IPS-11a (cell line): ENCODE measurements at regions not wholly inside any gene's neighbourhood (a gene's known extent, or its start where the extent isn't known, plus 50 kb on each side); places are given as distances from the start of the nearest gene placed in this dataset.

Source experiments
- H3K4me3 ChIP-seq: one replicate; pipeline ENCODE4 v1.5.1; 2013; ENCODE audit warnings: low read depth, low read length, control low read depth

DNA sequence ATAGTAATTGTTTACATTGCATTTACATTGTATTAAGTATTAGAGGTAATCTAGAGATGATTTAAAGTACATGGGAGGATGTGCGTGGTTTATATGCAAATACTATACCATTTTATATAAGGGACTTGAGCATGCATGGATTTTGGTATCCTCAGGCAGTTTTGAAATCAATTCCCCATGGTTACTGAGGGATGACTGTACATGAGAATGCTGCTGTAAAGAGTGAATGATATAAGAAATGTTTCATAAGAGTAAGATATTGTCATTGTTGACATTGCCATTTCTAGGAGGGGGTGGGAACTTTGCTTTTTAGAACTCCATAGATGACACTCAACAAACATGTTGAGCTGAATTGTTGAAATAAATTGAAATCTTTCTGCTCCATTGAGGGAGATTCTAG, 185.0 kb downstream of the SEMA6A start:
- H3K4me3 ChIP-seq = no peak overlapping the region

DNA sequence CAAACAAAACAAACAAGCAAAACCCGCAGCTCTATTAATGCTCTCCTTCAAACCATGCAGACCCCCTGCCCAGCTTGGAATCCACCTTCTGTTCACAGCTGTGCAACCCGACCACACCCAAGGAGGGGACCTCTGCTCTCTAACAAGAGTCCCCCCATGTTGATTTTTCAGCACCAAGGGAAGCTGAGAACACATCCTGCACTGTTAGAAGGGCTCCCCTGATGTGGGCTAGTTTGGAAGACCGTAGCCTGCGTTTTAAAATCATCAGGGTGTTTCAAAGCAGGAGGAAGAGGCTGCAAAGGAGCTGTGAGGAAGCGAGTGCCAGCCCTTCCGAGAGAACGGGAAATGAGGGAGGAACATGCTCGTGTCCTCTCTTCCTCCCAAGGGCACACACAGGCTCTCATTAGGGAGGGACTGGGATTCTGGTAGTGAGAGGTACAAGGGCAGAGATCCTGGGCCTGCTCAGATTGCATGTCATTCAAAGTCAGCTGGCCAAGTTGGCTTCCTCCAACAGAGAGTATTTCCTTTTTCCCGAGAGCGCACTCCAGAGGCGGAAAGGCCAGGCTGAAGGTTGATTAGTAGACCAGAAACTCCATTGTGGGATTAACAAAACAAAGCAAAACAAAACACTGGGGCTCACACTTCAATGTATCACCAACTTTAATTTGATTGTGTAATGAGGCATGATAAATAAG, 185.9 kb downstream of the SEMA6A start:
- H3K4me3 ChIP-seq = no peak overlapping the region

DNA sequence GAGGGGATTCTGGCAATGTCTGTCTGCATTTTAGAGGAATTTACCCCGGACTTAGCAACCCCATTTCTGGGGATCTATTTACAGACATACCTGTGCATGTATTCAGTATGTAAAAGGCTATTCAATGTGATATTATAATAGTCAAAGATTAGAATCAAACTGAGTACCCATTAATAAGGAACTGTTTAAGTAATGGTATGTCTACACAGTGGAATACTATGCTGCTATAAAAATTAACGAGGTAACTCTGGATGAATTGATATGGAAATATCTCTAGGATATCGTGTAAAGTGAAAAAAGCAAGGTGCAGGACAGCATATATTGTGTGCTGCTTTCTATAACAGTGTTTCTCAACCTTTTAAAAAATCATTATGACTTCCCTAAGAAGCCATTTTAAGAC, 186.9 kb downstream of the SEMA6A start:
- H3K4me3 ChIP-seq = no peak overlapping the region

DNA sequence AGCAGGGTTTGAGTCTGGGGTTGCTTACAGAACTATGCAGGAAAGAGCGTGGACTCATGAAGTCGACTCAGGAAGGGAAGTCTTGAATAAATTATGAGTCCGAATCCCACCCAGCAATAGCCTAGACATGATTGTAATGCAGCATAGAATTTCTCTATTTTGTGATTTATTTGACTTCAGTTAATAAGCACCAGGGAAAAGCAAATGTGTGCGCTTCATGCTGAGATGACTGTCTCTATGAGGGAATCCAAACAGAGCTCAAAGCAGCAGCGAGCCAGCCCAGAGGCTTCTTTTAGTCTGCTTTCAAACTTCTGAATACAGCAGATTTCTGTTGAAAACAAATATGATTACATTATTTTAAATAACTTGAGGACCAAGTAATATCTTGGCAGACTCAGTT, 188.0 kb downstream of the SEMA6A start:
- H3K4me3 ChIP-seq = no peak overlapping the region

DNA sequence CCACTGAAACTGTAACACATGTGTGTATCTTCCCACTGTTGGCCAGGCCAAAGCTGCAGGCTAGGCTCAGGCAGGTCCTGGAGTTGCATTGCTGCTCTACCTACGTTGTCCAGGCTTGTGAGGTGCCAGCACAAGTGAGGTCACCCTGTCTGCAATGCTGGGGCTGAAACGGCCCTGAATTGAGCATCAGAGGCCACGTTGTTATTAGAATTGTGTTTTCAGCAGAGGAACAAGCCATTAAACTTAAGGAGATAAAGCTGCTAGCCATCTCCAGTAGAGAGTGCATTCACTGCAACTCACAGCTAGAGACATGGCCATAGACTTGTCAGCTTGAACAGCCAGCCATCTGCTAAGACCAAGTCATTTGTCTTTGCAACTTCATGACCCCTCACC, 191.8 kb downstream of the SEMA6A start:
- no peak overlapping the region for H3K4me3 ChIP-seq

DNA sequence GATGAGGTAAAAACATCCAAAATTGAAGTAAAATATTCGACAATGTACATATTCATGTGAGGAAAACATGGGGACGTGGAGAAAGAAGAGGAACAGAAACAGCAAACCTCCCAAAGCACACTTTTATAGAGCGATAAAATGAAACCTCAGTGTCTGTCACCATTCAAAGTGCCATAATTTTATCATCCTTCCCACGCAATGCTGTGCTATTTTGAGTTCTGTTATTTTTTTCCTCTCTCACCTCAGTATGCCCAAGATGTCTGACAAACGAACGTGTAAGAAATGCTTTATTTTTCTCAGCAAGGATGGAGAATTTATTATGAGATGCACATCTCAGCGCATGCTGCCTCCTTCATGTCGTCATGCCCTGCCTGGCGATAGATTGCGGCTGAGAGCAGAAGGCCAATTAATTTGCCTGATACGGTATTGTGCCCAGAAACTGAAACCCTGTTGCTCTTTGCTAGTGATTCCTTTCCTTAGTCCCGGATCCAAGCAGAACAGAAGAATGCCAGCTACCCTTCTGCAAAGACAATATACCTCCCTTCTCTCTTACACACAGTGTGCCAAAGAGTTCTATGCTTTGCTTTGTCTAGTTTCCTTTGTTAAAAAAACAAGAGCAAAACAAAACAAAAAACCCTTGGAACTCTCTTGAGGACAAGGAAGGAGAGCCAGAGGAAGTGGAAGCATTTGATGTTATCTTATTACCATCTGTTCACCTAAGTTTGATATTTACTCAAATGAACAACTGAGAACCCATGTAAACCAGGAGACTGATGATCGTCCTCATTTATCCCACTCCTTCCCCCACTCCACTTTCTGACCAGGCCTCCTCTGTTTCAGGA, 192.4 kb downstream of the SEMA6A start:
- H3K4me3 ChIP-seq = no peak overlapping the region

DNA sequence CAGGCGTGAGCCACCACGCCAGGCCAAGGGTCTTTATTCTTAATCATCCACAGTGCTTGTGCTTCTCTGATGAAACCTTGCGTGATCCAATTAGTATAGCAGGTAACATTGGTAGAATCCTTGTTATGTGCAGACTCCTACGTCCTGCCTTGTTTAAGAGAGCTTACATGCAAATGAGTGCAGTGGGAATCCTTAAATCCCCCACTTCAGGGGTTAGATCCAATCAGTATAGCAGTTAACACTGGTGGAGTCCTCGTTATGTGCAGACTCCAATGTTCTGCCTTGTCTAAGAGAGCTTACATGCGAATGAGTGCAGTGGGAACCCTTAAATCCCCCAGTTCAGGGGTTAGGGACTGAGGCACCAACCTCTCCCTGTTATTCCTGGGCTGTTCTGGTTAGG, 193.4 kb downstream of the SEMA6A start:
- no peak overlapping the region for H3K4me3 ChIP-seq

DNA sequence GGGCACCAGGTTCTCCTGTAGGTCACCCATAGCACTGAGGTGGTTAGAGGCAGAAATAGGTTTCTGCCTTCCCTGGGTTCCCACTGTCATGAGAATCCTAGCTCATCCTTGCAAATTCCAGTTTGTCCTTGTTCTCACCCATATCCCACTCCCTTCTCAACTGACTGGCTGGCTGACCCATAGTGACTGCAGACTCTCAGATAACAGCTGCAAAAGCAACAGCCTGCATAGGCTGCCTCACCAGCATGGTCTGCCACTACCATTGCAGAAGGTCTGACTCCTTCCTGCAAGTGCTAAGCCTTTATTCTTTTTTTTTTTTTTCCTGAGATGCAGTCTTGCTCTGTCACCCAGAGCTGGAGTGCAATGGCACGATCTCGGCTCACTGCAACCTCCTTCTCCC, 194.0 kb downstream of the SEMA6A start:
- H3K4me3 ChIP-seq = no peak overlapping the region

DNA sequence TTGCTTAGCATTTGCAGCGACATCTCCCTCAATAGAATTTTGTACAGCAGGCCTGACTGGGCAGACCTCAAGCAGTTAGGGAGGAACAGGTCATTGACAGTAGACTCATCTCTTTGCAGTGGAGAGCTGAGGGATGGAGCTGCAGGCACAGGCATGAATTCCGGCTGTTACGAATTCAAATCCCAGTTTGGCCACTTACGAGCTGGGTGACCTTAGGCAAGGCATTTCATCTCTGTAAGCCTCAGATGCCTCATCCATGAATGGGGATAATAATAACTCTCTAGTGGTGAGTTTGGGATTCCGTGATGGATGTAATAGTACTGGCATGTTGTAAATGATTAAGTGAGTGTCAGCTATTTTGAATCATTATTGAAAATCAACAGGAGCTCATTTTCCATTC, 195.3 kb downstream of the SEMA6A start:
- H3K4me3 ChIP-seq = no peak overlapping the region

DNA sequence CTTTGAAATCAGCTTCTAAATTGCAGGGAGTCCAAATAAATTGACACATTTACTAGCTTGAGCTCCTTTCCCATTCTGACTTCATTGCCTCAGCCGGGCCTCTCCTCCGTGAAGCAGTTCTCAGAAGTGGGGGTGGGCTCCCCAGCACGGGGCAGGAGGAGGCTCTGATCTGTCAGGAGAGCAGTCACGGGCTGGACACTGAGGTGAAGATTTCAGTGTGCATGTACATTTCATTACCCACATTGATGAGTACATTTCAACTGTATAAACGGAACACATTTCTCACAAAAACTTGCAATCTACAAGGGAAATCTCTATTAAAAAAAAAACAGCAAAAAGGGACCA, 195.9 kb downstream of the SEMA6A start:
- H3K4me3 ChIP-seq = no peak overlapping the region

DNA sequence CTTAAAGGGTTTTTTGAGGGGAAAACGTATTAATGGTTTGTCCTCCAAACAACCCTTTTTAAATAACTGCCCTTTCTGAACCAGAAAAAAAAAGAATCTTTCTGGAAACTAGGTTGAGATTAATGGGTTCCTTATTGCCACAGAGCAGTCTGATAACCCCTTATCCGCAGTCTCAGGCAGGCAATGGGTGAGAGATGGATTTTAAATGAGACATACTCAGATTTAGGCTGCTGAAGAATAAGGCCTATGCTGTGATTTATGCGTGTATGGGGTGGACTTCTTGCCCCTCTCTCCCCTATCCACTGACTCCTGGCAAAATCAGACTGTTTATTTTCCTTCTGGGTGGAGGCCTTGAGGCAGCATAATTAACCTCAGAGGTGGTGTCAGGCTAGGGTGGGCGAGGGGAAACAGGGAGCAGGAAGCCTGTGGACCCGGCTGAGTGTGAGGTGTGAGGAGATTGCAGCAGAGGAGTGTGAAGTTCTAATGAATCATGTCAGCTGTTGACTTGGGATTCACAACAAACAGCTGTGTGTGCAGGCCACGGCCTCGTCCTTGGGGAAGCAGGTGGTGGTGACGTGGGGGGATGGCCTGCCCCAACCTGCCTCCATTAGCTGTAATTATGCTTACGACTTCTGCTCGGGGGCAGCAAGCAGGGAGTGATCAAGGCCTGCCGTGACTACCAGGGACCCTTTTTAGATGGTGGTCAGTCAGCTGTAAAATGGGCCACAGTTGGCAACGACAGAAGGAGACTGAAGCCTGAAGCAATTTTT, 196.4 kb downstream of the SEMA6A start:
- H3K4me3 ChIP-seq = no peak overlapping the region

DNA sequence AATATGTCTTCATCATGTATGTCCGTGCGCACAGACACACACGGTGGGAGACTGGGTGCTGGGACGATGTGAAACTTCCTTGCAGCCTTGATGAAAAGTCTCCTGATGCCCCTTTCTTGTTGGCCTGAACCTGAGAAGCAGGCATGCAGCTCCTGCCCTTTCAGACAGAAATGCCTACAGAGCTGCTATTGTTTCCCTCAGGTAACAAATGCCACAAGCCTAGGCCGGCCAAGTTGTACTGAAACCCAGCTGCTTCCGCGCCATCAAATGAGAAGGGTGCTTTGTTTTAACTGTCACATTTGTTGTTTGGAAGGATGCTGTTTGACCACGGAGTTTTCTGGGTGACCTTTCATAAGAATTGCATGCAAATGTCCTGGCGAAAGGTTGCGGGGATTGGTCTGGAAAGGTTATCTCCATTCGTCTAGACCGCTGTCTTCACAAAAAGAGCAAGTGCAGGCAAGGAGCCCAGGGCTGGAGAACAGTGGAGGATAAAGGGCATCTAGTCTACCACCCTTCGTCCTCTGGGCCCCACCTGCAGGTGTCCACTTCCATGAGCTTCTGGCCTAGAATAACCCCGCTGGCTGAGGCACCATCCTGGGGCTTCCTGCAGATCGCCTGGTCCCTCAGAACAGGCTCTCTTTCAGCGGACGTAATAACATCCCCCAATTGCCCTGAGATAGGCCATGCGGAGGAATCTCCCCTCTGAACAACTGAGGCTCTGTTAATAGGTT, 197.2 kb downstream of the SEMA6A start:
- no peak overlapping the region for H3K4me3 ChIP-seq

DNA sequence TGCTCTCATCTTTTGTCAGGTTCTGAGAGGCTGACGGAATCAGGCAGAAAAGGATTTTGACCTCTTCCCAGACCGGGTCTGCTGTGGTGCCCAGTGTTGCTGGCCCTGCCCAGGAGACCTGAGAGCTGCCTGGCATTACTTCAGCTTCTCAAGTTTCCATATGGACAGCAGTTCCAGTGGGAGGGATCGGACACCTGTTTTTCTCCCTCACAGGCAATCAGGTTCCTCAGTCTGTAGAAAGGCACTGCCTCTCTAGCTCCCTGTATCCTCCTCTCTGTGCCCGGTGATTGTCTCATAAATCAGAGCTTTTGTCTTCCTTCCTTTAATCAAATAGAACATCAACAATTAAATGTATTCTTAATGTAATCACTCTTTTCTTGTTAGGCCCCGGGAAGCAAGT, 198.7 kb downstream of the SEMA6A start:
- no peak overlapping the region for H3K4me3 ChIP-seq

DNA sequence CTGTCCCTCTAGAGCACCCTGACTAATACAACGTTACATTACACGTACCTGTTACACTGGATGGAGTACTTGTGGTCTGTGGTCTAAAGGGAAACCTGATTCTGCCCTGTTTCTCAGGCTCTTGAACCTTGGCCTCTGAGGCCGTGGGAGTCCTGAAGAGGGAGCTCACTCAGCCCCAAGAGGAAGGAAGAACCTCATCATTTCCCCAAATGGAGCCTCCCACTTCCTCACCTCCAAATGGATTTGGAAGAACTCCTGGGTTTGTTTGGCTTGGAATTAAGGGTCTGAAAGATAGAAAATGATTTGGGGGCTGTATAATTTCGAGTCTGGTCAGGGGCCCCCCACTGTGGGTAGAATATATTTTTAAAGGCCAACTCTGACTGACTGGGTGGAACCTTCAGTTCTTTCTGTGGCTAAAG, 200.2 kb downstream of the SEMA6A start:
- no peak overlapping the region for H3K4me3 ChIP-seq

DNA sequence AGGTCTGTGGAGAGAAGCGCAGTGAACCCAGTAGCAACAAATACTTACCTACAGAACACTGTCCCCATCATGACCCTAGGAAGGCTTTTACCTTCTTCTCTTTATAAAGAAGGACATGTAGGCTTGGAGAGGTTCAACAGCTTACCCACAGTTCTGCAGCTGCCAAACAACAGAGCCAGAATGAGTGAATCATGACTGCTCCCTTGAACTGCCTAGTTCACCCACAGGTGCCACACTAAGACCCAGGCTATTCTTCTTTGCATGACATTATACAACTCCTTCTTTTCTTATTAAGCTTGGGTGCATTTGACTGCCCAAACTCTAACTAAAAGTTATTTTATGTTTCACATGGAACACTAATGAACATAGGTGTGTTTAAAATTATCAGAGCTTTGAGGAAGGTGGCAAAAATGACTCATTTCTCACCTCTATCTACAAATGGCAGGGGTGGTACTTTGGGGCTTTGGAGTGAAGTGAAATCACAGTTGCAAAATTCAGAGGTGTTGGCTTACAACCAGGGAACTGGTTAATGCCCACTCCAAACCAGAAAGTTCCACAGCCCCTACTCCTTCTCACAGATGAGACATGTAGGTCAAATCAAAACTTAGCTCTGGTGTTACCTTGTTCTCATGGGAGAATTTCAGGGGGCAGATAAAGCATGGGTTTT, 201.6 kb downstream of the SEMA6A start:
- no peak overlapping the region for H3K4me3 ChIP-seq

DNA sequence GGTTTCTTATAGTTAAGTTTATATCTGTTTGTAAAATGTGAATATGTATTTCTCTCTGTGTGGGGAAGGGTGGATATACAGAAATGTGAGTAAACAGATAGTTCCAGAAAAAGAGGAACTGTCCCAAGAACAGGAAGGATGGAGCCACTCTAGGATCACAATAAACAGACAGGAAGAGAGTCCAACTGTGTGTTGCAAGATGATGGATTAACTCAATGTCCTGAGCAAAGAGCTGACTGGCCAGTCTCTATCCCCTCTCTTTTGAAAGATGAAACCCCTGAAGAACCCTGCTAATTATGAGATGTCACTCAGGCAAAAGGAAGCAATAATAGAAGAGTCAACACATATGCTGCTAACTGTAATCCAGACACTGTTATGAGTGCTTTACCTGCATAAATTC, 202.7 kb downstream of the SEMA6A start:
- no peak overlapping the region for H3K4me3 ChIP-seq

DNA sequence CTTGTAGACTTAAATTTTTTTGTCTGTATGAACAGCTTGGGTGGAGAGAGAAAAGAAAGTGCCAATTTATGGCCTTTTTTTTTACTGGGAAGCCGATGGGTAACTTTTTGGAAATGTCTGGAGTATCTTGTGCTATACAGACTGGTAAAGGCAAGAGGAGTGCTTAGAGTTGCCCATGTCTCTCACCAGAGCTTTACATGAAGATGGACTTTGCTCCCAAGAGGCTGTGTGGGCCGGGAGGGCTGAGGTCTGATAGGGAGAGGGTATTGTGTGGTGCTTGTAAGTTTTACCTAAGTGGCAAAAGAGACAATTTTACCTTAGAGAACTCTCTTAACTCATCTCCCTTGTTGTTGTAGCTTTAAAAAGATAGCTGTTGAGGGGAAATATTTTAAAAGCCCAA, 203.2 kb downstream of the SEMA6A start:
- no peak overlapping the region for H3K4me3 ChIP-seq

DNA sequence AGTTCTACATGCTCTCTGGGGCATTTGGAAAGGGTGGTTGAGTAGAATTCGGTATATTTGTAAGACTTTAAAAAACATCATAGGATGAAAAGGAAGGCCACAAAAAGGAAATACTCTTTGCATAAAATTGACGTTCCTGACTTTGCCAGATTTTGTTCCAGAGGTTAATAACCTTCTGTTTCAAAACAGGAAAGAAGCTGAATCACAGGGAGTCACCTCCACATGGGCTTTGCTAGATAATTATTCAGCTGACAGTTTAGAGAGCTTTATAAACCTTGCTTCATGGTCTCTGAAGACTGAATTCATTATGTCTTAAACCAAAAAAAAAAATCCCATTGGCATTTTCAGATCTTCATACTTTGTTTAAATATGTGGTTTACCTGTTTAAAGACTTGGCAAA, 203.7 kb downstream of the SEMA6A start:
- no peak overlapping the region for H3K4me3 ChIP-seq

DNA sequence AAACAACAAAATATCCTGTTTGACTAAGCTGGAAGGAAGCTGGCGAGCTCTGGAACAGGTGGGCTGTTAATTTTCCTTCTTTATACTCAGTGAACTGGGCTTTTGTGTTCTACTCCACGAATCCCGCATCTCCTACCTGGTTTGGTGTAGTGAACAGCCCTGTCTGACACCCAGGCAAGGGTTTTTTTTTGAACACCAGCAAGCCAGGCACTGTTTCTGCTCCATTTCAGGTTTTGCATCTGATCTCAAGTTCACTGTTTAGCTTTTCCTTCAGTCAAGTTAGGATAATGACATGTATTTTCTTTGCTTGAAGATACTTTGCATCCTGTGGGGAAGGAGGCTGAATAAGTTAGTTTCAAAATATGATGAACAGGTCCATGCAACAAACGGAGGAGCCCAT, 204.5 kb downstream of the SEMA6A start:
- H3K4me3 ChIP-seq = no peak overlapping the region

DNA sequence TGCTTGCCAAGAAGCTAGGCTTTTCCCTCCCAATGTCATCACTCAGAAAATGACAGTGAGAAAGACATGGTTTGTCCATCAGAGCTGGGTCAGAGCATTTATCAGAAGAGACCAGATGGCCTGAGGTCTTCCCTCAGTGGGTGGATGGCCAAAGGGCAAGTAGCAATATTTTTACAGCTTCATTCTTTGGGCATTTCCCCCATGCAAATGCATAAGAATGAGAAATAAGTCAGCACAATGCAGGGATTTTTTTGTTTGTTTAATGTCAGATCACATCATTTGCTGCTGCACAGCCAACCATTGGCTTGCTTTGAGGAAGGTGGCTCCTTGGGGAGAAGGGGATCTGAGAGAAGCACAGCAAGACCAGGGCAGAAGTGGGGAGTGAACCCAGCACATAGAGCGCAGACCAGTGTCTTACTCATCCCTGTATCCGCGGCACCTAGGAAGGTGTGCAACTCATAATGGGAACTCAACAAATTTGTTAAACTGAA, 209.6 kb downstream of the SEMA6A start:
- H3K4me3 ChIP-seq = no peak overlapping the region

DNA sequence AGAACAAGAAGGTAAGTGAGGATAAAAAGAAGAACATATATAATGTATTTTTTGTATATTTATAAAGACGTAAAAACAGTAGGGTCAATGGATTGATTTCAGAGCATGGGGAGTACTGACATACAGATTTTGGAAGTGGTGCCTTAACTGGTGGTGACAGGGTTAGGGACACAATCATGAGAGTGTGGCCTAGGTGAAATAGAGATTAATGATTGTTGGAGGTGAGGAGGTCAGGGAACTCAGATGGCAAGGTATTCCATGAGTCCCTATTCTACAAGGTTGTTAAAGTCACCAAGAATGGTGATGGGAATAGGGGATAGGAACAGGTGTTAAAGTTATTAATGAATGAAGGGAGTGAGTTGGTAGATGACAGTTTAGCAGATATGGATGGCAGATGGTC, 210.8 kb downstream of the SEMA6A start:
- H3K4me3 ChIP-seq = no peak overlapping the region
